HEK293T (cell line): ENCODE measurements at regions not wholly inside any gene's neighbourhood (a gene's known extent, or its start where the extent isn't known, plus 50 kb on each side); places are given as distances from the start of the nearest gene placed in this dataset.

ENCODE experiments used
- BHLHE40 ChIP-seq: fragments of 450-650 bp; IDR thresholded peaks from 2 replicates; pipeline ENCODE4 v1.6.1; 2016; ENCODE audit warnings: mild to moderate bottlenecking, moderate library complexity, borderline replicate concordance
- ELF4 ChIP-seq: fragments of 450-650 bp; IDR thresholded peaks from 2 replicates; pipeline ENCODE4 v1.6.1; 2017; ENCODE audit warnings: antibody characterized with exemption
- FOXA1 ChIP-seq: fragments of 450-650 bp; IDR thresholded peaks from 2 replicates; pipeline ENCODE4 v1.6.1; 2016; ENCODE audit warnings: mild to moderate bottlenecking
- FOXK2 ChIP-seq: fragments of 450-650 bp; IDR thresholded peaks from 2 replicates; pipeline ENCODE4 v1.6.1; 2016; ENCODE audit warnings: mild to moderate bottlenecking
- FOXM1 ChIP-seq: fragments of 450-650 bp; IDR thresholded peaks from 2 replicates; pipeline ENCODE4 v1.6.1; 2017; ENCODE audit warnings: mild to moderate bottlenecking, borderline replicate concordance
- HDGF ChIP-seq: fragments of 450-650 bp; IDR thresholded peaks from 2 replicates; pipeline ENCODE4 v1.6.1; 2017; ENCODE audit warnings: antibody characterized with exemption, borderline replicate concordance
- SUZ12 ChIP-seq: fragments of 450-650 bp; IDR thresholded peaks from 2 replicates; pipeline ENCODE4 v1.6.1; 2016; ENCODE audit warnings: mild to moderate bottlenecking
- ZNF384 ChIP-seq: fragments of 450-650 bp; IDR thresholded peaks from 2 replicates; pipeline ENCODE4 v1.6.1; 2016
- TF ChIP-seq, protein P1 (sequence below): fragments of 450-650 bp; IDR thresholded peaks from 2 replicates; pipeline ENCODE4 v1.6.1; 2016

DNA sequence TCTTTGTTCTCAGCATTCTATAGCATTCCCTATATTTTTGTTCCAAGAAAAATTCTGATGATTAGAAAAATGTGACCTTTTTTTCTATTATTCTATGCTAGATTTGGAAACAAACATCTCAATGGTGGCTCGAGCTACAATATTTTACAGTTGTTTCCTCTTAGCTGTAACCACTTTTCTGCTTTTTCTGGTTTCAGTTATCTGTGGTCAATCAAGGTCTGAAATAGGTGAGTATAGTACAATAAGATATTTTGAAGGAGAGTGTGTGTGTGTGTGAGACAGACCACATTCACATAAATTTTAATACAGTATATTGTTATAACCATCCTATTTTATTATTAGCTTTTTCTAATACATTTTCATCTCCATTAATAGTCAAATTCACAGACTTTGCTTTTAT, 564.5 kb upstream of the GHITM start:
- TF ChIP-seq BHLHE40 (no peak), HDGF (no peak), ELF4 (no peak), FOXK2 (no peak), FOXM1 (no peak), SUZ12 (no peak), FOXA1 (no peak), ZNF384 (no peak)
- TF ChIP-seq, protein P1, sequence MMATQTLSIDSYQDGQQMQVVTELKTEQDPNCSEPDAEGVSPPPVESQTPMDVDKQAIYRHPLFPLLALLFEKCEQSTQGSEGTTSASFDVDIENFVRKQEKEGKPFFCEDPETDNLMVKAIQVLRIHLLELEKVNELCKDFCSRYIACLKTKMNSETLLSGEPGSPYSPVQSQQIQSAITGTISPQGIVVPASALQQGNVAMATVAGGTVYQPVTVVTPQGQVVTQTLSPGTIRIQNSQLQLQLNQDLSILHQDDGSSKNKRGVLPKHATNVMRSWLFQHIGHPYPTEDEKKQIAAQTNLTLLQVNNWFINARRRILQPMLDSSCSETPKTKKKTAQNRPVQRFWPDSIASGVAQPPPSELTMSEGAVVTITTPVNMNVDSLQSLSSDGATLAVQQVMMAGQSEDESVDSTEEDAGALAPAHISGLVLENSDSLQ = no peak
